ENCODE measurements at regions not wholly inside any gene's neighbourhood (a gene's known extent, or its start where the extent isn't known, plus 50 kb on each side); places are given as distances from the start of the nearest gene placed in this dataset.
A peak's percentile ranks its signal among the peaks of the same experiment; 100 is the strongest.

GRCh38 chr18:22789052-22789451 is 144.1 kb upstream of the RBBP8 start:
- DNase-seq (ENCODE audit: low read depth, low spot score), result no peak
- Histone ChIP-seq H2AFZ (ENCODE audit: low read depth, low read length, poor library complexity, severe bottlenecking) (no peak overlapping the region), H3K9me2 (ENCODE audit: insufficient read depth) (no peaks in the 10 kb centered on the region), H3K4me1 (ENCODE audit: control insufficient read depth in 1 of 2, insufficient read depth in 2 of 2, low read length in 2 of 2) (no peaks in the 10 kb centered on the region), H3K9me3 (ENCODE audit: control insufficient read depth in 1 of 2, insufficient read depth in 1 of 2, low read depth in 1 of 2, low read length in 2 of 2) (no peaks in the 10 kb centered on the region), H3K4me3 (replicated peaks in 1 of 2; ENCODE audit: low read depth in 1 of 2, low read length in 2 of 2) (no peak overlapping the region), H3K36me3 (ENCODE audit: control insufficient read depth in 1 of 2, insufficient read depth in 2 of 2, low read length in 2 of 2) (no peaks in the 10 kb centered on the region), H3K27me3 (ENCODE audit: insufficient read depth, low read length) (no peaks in the 10 kb centered on the region), H3K27ac (ENCODE audit: low read depth, low read length) (no peak overlapping the region), H3K4me2 (ENCODE audit: low read length) (no peak overlapping the region), H3K9ac (ENCODE audit: low read length) (no peak overlapping the region), H4K20me1 (ENCODE audit: insufficient read depth) (no peaks in the 10 kb centered on the region), H3K79me2 (ENCODE audit: insufficient read depth, low read length) (no peaks in the 10 kb centered on the region)
- ChIA-PET RAD21 (ENCODE audit: low non-redundant PET in 1 of 2, low total read pairs in 2 of 2, uncharacterized antibody in 2 of 2, unreplicated experiment in 2 of 2) (no interaction called here), CTCF (interaction anchor here (1.2 kb wide), 1 partner anchor 10 kb away, joined by 3 read pairs; no protein-coding TSS in a partner anchor), POLR2A (no interaction called here)
- no peak for ATAC-seq
- TF ChIP-seq POLR2A (IDR thresholded peaks at IDR 0.05; ENCODE audit: borderline replicate concordance, extremely low read depth, insufficient read depth, insufficient read length), result no peak
- no peak for TF ChIP-seq ZFX (IDR thresholded peaks at IDR 0.05)
- TF ChIP-seq CTCF (IDR thresholded peaks at IDR 0.05 in 2 of 3, conservative IDR thresholded peaks at IDR 0.05 in 1 of 3; ENCODE audit: borderline replicate concordance in 1 of 3, insufficient read depth in 1 of 3, low read depth in 2 of 3, low read length in 2 of 3), result no peak
- intact Hi-C loops (cut with micrococcal nuclease), result no loop called here
- no TSS peak for BruUV-seq (replicated peaks)

- Histone ChIP-seq H3K27me3 (ENCODE audit: insufficient read depth, low read length) (no peaks in the 10 kb centered on the region), H4K20me1 (ENCODE audit: insufficient read depth) (no peaks in the 10 kb centered on the region), H3K9me2 (ENCODE audit: insufficient read depth) (no peaks in the 10 kb centered on the region), H3K27ac (ENCODE audit: low read depth, low read length) (no peak overlapping the region), H3K4me2 (ENCODE audit: low read length) (no peak overlapping the region), H3K4me3 (replicated peaks in 1 of 2; ENCODE audit: low read depth in 1 of 2, low read length in 2 of 2) (no peak overlapping the region), H3K4me1 (ENCODE audit: control insufficient read depth in 1 of 2, insufficient read depth in 2 of 2, low read length in 2 of 2) (no peaks in the 10 kb centered on the region), H3K79me2 (ENCODE audit: insufficient read depth, low read length) (no peaks in the 10 kb centered on the region), H2AFZ (ENCODE audit: low read depth, low read length, poor library complexity, severe bottlenecking) (peak overlapping the region; percentile 11), H3K9ac (ENCODE audit: low read length) (no peak overlapping the region), H3K36me3 (ENCODE audit: control insufficient read depth in 1 of 2, insufficient read depth in 2 of 2, low read length in 2 of 2) (no peaks in the 10 kb centered on the region), H3K9me3 (ENCODE audit: control insufficient read depth in 1 of 2, insufficient read depth in 1 of 2, low read depth in 1 of 2, low read length in 2 of 2) (no peaks in the 10 kb centered on the region)
- ATAC-seq, result no peak
- intact Hi-C loops (cut with micrococcal nuclease), result no loop called here
- no peak for DNase-seq (ENCODE audit: low read depth, low spot score)
- CTCF ChIA-PET, result interaction anchor here (1.2 kb wide), 1 partner anchor 9 kb away, joined by 3 read pairs; no protein-coding TSS in a partner anchor
- no peak for TF ChIP-seq JUND (IDR thresholded peaks at IDR 0.05)
- no peak for TF ChIP-seq ELF1 (IDR thresholded peaks at IDR 0.05; ENCODE audit: borderline replicate concordance, low read depth)
- TF ChIP-seq CBX3 (IDR thresholded peaks at IDR 0.05; ENCODE audit: low read depth), result no peak
- TF ChIP-seq RAD21 (IDR thresholded peaks at IDR 0.05; ENCODE audit: low read depth), result no peak
- TF ChIP-seq SP1 (IDR thresholded peaks at IDR 0.05; ENCODE audit: low read depth), result no peak
- no peak for TF ChIP-seq CEBPB (IDR thresholded peaks at IDR 0.05; ENCODE audit: low read depth)
- no peak for TF ChIP-seq ATF3 (IDR thresholded peaks at IDR 0.05)
- no peak for TF ChIP-seq ZBTB33 (IDR thresholded peaks at IDR 0.05; ENCODE audit: extremely low read depth, insufficient replicate concordance, low read length)
- TF ChIP-seq POLR2AphosphoS5 (IDR thresholded peaks at IDR 0.05; ENCODE audit: low read depth, low read length), result no peak
- no peak for TF ChIP-seq SRF (IDR thresholded peaks at IDR 0.05; ENCODE audit: low read depth)
- no peak for TF ChIP-seq EGR1 (IDR thresholded peaks at IDR 0.05; ENCODE audit: low read depth)
- no peak for TF ChIP-seq TCF7L2 (IDR thresholded peaks at IDR 0.05; ENCODE audit: borderline replicate concordance, extremely low read depth, insufficient read depth, insufficient read length)
- no peak for TF ChIP-seq POLR2A (IDR thresholded peaks at IDR 0.05; ENCODE audit: borderline replicate concordance, extremely low read depth, insufficient read depth, insufficient read length)
- no peak for TF ChIP-seq YY1 (IDR thresholded peaks at IDR 0.05; ENCODE audit: extremely low read depth, insufficient replicate concordance, low read depth, low read length)
- TF ChIP-seq SIN3A (IDR thresholded peaks at IDR 0.05; ENCODE audit: low read depth), result no peak
- RAD21 ChIA-PET (ENCODE audit: low non-redundant PET in 1 of 2, low total read pairs in 2 of 2, uncharacterized antibody in 2 of 2, unreplicated experiment in 2 of 2), result no interaction called here
- no TSS peak for BruUV-seq (replicated peaks)
- POLR2A ChIA-PET, result no interaction called here
These were observed 143.5 kb upstream of the RBBP8 start for GRCh38 chr18:22789600-22789999.

Data from HCT116 (cell line).